ENCODE measurements at regions not wholly inside any gene's neighbourhood (a gene's known extent, or its start where the extent isn't known, plus 50 kb on each side); places are given as distances from the start of the nearest gene placed in this dataset.
"Not testable (repeated sequence)": the region's sequence is repeated elsewhere in the genome, so short reads cannot be mapped to it uniquely, and the experiment has no call there.

- no peaks in the 10 kb centered on the region for H3K9me3 ChIP-seq
- intact Hi-C loops (cut with DNase I): no loop called here
- H3K4me3 ChIP-seq: no peak overlapping the region
- H3K9ac ChIP-seq (ENCODE audit: low read depth in 2 of 2, low read length in 2 of 2): no peak overlapping the region
- no peaks in the 10 kb centered on the region for H3K27me3 ChIP-seq
- no peak overlapping the region for H3K27ac ChIP-seq
- no peaks in the 10 kb centered on the region for H3K4me1 ChIP-seq
- no peaks in the 10 kb centered on the region for H3K36me3 ChIP-seq
- TF ChIP-seq, protein P1, sequence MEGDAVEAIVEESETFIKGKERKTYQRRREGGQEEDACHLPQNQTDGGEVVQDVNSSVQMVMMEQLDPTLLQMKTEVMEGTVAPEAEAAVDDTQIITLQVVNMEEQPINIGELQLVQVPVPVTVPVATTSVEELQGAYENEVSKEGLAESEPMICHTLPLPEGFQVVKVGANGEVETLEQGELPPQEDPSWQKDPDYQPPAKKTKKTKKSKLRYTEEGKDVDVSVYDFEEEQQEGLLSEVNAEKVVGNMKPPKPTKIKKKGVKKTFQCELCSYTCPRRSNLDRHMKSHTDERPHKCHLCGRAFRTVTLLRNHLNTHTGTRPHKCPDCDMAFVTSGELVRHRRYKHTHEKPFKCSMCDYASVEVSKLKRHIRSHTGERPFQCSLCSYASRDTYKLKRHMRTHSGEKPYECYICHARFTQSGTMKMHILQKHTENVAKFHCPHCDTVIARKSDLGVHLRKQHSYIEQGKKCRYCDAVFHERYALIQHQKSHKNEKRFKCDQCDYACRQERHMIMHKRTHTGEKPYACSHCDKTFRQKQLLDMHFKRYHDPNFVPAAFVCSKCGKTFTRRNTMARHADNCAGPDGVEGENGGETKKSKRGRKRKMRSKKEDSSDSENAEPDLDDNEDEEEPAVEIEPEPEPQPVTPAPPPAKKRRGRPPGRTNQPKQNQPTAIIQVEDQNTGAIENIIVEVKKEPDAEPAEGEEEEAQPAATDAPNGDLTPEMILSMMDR (IDR thresholded peaks at IDR 0.05): no peak
- no peak for DNase-seq
Observed at GRCh38 chr1:221543529-221544120, 198.3 kb downstream of the DUSP10 start.

- H3K27me3 ChIP-seq: no peaks in the 10 kb centered on the region
- no peak overlapping the region for H3K4me3 ChIP-seq
- DNase-seq: no peak
- H3K9me3 ChIP-seq: no peaks in the 10 kb centered on the region
- no peak overlapping the region for H3K9ac ChIP-seq (ENCODE audit: low read depth in 2 of 2, low read length in 2 of 2)
- H3K4me1 ChIP-seq: no peaks in the 10 kb centered on the region
- TF ChIP-seq, protein P1 (IDR thresholded peaks at IDR 0.05): no peak
- H3K36me3 ChIP-seq: no peaks in the 10 kb centered on the region
- H3K27ac ChIP-seq: no peak overlapping the region
- intact Hi-C loops (cut with DNase I): no loop called here
Observed at GRCh38 chr1:221548942-221549341, 192.9 kb downstream of the DUSP10 start.

DNA sequence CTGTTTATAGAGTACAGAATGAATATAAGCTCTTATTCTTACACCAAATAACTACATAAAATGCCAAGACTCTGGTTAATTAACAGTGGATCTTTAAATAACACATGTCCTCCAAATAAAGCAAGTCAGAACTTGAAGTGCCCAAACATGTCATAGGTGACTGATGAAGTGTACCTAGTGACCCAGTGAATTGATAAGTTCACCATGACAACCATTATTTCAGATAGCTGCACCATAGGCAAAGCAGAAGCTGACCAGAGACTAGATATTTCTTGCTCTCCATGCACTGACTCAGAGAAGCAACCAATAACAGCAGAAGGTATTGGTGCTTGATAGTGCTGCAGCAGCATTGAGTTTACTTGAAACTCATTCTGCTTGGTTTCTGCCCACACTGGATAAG, 192.1 kb downstream of the DUSP10 start:
- TF ChIP-seq, protein P1 (IDR thresholded peaks at IDR 0.05): no peak
- intact Hi-C loops (cut with DNase I): no loop called here
- H3K9ac ChIP-seq (ENCODE audit: low read depth in 2 of 2, low read length in 2 of 2): no peak overlapping the region
- no peak overlapping the region for H3K4me3 ChIP-seq
- H3K27me3 ChIP-seq: no peaks in the 10 kb centered on the region
- DNase-seq: no peak
- no peak overlapping the region for H3K27ac ChIP-seq
- no peaks in the 10 kb centered on the region for H3K9me3 ChIP-seq
- H3K4me1 ChIP-seq: no peaks in the 10 kb centered on the region
- no peaks in the 10 kb centered on the region for H3K36me3 ChIP-seq

DNA sequence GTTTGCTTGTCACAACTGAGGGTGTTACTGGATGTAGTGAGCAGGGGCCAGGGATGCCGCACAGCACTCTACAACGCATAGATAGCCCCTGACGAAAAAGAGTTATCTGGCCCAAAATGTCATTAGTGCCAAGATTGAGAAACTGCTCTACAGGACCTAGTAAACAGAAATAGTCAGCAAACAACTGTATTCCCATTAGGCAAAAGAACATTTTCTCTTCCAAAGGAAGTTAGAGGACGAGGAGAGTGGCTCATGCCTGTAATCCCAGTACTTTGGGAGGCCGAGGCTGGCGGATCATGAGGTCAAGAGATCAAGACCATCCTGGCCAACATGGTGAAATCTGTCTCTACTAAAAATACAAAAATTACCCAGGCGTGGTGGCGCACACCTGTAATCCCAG, 189.1 kb downstream of the DUSP10 start:
- H3K9me3 ChIP-seq; H3K27ac ChIP-seq; H3K4me1 ChIP-seq; intact Hi-C loops (cut with DNase I); H3K27me3 ChIP-seq; H3K36me3 ChIP-seq; DNase-seq; H3K4me3 ChIP-seq; H3K9ac ChIP-seq (ENCODE audit: low read depth in 2 of 2, low read length in 2 of 2): not testable (repeated sequence)

GRCh38 chr1:221555689-221556433, 186.0 kb downstream of the DUSP10 start:
- no peak overlapping the region for H3K4me3 ChIP-seq
- H3K4me1 ChIP-seq: no peaks in the 10 kb centered on the region
- no peak for DNase-seq
- no peaks in the 10 kb centered on the region for H3K9me3 ChIP-seq
- H3K27ac ChIP-seq: no peak overlapping the region
- intact Hi-C loops (cut with DNase I): no loop called here
- no peaks in the 10 kb centered on the region for H3K27me3 ChIP-seq
- H3K36me3 ChIP-seq: no peaks in the 10 kb centered on the region
- no peak overlapping the region for H3K9ac ChIP-seq (ENCODE audit: low read depth in 2 of 2, low read length in 2 of 2)
- TF ChIP-seq, protein P1 (IDR thresholded peaks at IDR 0.05): no peak

DNA sequence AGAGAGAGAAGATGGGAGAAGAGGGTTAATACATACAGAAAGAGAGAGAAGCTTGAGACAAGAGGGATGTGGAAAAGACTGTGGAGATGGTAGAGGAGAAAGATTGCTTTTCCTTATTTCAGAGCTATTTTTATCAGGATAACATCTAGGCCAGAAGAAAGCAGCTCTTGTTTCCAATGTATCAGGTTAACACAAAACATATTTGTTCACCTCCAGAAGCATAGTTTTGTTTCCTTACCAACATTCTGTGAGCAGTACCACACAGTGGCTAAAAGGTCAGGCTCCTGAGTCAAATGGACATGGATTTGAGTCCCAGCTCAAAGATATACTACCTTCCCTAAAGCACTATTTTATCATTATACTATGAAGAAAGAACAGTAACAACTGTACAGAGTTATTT, 185.5 kb downstream of the DUSP10 start:
- H3K36me3 ChIP-seq: no peaks in the 10 kb centered on the region
- H3K9me3 ChIP-seq: no peaks in the 10 kb centered on the region
- H3K27ac ChIP-seq: no peak overlapping the region
- no peak overlapping the region for H3K4me3 ChIP-seq
- H3K27me3 ChIP-seq: no peaks in the 10 kb centered on the region
- TF ChIP-seq, protein P1 (IDR thresholded peaks at IDR 0.05): no peak
- intact Hi-C loops (cut with DNase I): no loop called here
- no peak for DNase-seq
- H3K9ac ChIP-seq (ENCODE audit: low read depth in 2 of 2, low read length in 2 of 2): no peak overlapping the region
- H3K4me1 ChIP-seq: no peaks in the 10 kb centered on the region
